BE2C (cell line): ENCODE measurements at regions not wholly inside any gene's neighbourhood (a gene's known extent, or its start where the extent isn't known, plus 50 kb on each side); places are given as distances from the start of the nearest gene placed in this dataset.

Experiments
- DNase-seq: peaks from one replicate; pipeline ENCODE4 v3.0.0-alpha.2; 2020
- H3K27me3 ChIP-seq: fragments of 250-450 bp; sonication (Bioruptor Pico); 2 replicates; pipeline ENCODE4 v1.5.1; 2020; ENCODE audit warnings: mild to moderate bottlenecking
- H3K36me3 ChIP-seq: fragments of 250-450 bp; sonication (Bioruptor Pico); 2 replicates; pipeline ENCODE4 v1.5.1; 2020; ENCODE audit warnings: mild to moderate bottlenecking
- H3K4me1 ChIP-seq: fragments of 250-450 bp; sonication (Bioruptor Pico); 2 replicates; pipeline ENCODE4 v1.5.1; 2020
- H3K4me3 ChIP-seq: 2 replicates; pipeline ENCODE4 v1.5.1; 2011; ENCODE audit warnings: low read depth, low read length
- H3K9me3 ChIP-seq: fragments of 250-450 bp; sonication (Bioruptor Pico); 2 replicates; pipeline ENCODE4 v1.5.1; 2020
- CTCF ChIP-seq: IDR thresholded peaks from 2 replicates; pipeline ENCODE4 v1.5.1; 2012; ENCODE audit warnings: mild to moderate bottlenecking, low read depth, low read length

DNA sequence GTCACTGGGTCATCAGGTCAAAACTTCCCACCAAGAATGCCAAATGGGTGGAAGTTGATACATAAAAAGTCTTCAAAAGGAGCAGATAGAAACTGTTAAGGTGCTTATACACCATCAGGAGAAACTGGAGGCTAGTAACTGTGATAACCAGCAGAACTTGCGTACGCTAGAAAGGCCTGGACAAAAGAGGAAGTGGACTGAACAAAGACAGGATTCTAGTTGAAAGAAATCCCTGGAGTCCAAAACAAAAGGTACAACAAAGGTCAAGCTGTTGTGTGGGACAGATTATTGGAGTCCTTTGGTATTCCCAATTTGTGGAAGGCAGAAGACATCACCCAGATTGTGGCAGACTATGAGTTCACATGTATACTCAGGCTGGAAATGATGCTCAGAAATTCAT is 215.8 kb upstream of the PBX1 start:
- H3K4me1 ChIP-seq = no peaks in the 10 kb centered on the region
- no peaks in the 10 kb centered on the region for H3K9me3 ChIP-seq
- DNase-seq = no peak
- no peaks in the 10 kb centered on the region for H3K27me3 ChIP-seq
- H3K36me3 ChIP-seq = no peaks in the 10 kb centered on the region
- TF ChIP-seq CTCF = no peak
- H3K4me3 ChIP-seq = no peak overlapping the region

GRCh38 chr1:164347980-164348379 is 211.0 kb upstream of the PBX1 start:
- no peak overlapping the region for H3K4me3 ChIP-seq
- DNase-seq = no peak
- no peaks in the 10 kb centered on the region for H3K4me1 ChIP-seq
- H3K27me3 ChIP-seq = no peaks in the 10 kb centered on the region
- no peak for TF ChIP-seq CTCF
- no peaks in the 10 kb centered on the region for H3K36me3 ChIP-seq
- no peaks in the 10 kb centered on the region for H3K9me3 ChIP-seq

DNA sequence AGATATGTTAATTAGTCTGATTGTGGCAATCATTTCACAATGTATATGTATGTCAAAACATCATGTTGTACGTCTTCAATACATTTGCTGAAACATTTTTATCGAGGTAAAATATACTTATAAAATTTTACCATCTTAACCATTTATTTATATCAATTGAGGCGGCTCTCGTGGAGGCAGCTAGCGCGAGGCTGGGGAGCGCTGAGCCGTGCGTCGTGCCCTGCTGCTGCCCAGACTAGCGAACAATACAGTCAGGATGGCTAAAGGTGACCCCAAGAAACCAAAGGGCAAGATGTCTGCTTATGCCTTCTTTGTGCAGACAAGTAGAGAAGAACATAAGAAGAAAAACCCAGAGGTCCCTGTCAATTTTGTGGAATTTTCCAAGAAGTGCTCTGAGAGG is 202.5 kb upstream of the PBX1 start:
- H3K27me3 ChIP-seq = no peaks in the 10 kb centered on the region
- no peaks in the 10 kb centered on the region for H3K9me3 ChIP-seq
- no peak for TF ChIP-seq CTCF
- no peak for DNase-seq
- H3K4me1 ChIP-seq = no peaks in the 10 kb centered on the region
- H3K4me3 ChIP-seq = no peak overlapping the region
- no peaks in the 10 kb centered on the region for H3K36me3 ChIP-seq

GRCh38 chr1:164360265-164360664 is 198.7 kb upstream of the PBX1 start:
- Histone ChIP-seq H3K4me1 (no peaks in the 10 kb centered on the region), H3K27me3 (no peaks in the 10 kb centered on the region), H3K36me3 (no peaks in the 10 kb centered on the region), H3K9me3 (no peaks in the 10 kb centered on the region), H3K4me3 (no peak overlapping the region)
- DNase-seq = no peak
- no peak for TF ChIP-seq CTCF

GRCh38 chr1:164361927-164362326 is 197.1 kb upstream of the PBX1 start:
- Histone ChIP-seq H3K36me3 (no peaks in the 10 kb centered on the region), H3K9me3 (no peaks in the 10 kb centered on the region), H3K4me3 (no peak overlapping the region), H3K27me3 (no peaks in the 10 kb centered on the region), H3K4me1 (no peaks in the 10 kb centered on the region)
- DNase-seq = no peak
- TF ChIP-seq CTCF = no peak

GRCh38 chr1:164363980-164364379 is 195.0 kb upstream of the PBX1 start:
- TF ChIP-seq CTCF = no peak
- Histone ChIP-seq H3K27me3 (no peaks in the 10 kb centered on the region), H3K4me1 (no peaks in the 10 kb centered on the region), H3K9me3 (no peaks in the 10 kb centered on the region), H3K4me3 (no peak overlapping the region), H3K36me3 (no peaks in the 10 kb centered on the region)
- DNase-seq = no peak
